Activated CD8-positive, alpha-beta memory T cell treated with anti-CD3 and anti-CD28 coated beads, Interleukin-2, amount 50 U/mL, for 4 hours (primary cell): ENCODE measurements at regions not wholly inside any gene's neighbourhood (a gene's known extent, or its start where the extent isn't known, plus 50 kb on each side); places are given as distances from the start of the nearest gene placed in this dataset.

Experiments
- DNase-seq: peaks from one replicate; pipeline ENCODE4 v3.0.0-alpha.2; 2020

GRCh38 chr6:12384357-12384912 lies 94.3 kb downstream of the EDN1 start:
- no peak for DNase-seq

- DNase-seq, result no peak
Measured at GRCh38 chr6:12385316-12385715, 95.2 kb downstream of the EDN1 start.

GRCh38 chr6:12386816-12387215 lies 96.7 kb downstream of the EDN1 start:
- DNase-seq, result no peak

GRCh38 chr6:12391472-12391871 lies 101.3 kb downstream of the EDN1 start:
- no peak for DNase-seq

- no peak for DNase-seq
Measured at GRCh38 chr6:12392490-12392889, 102.3 kb downstream of the EDN1 start.

- no peak for DNase-seq
Measured at GRCh38 chr6:12393100-12393499, 102.9 kb downstream of the EDN1 start.

GRCh38 chr6:12394170-12394569 lies 104.0 kb downstream of the EDN1 start:
- no peak for DNase-seq

GRCh38 chr6:12395898-12396297 lies 105.7 kb downstream of the EDN1 start:
- no peak for DNase-seq

- no peak for DNase-seq
Measured at GRCh38 chr6:12401200-12401599, 111.0 kb downstream of the EDN1 start.

GRCh38 chr6:12403201-12403826 lies 113.2 kb downstream of the EDN1 start:
- DNase-seq, result no peak

- DNase-seq, result no peak
Measured at GRCh38 chr6:12403947-12404647, 113.9 kb downstream of the EDN1 start.

GRCh38 chr6:12404651-12405050 lies 114.5 kb downstream of the EDN1 start:
- DNase-seq, result no peak

GRCh38 chr6:12408752-12409151 lies 118.6 kb downstream of the EDN1 start:
- no peak for DNase-seq

GRCh38 chr6:12410946-12411345 lies 120.8 kb downstream of the EDN1 start:
- no peak for DNase-seq

GRCh38 chr6:12414096-12414675 lies 124.0 kb downstream of the EDN1 start:
- no peak for DNase-seq

GRCh38 chr6:12415980-12416598 lies 125.9 kb downstream of the EDN1 start:
- DNase-seq, result no peak

GRCh38 chr6:12417191-12417590 lies 127.0 kb downstream of the EDN1 start:
- DNase-seq, result no peak

- no peak for DNase-seq
Measured at GRCh38 chr6:12418946-12419345, 128.8 kb downstream of the EDN1 start.

GRCh38 chr6:12419631-12420272 lies 129.6 kb downstream of the EDN1 start:
- no peak for DNase-seq

GRCh38 chr6:12420626-12421025 lies 130.5 kb downstream of the EDN1 start:
- no peak for DNase-seq

GRCh38 chr6:12421596-12421995 lies 131.4 kb downstream of the EDN1 start:
- no peak for DNase-seq

- no peak for DNase-seq
Measured at GRCh38 chr6:12422848-12423247, 132.7 kb downstream of the EDN1 start.

GRCh38 chr6:12423832-12424231 lies 133.7 kb downstream of the EDN1 start:
- DNase-seq, result no peak
